Endothelial cell of umbilical vein (primary cell): ENCODE measurements at regions not wholly inside any gene's neighbourhood (a gene's known extent, or its start where the extent isn't known, plus 50 kb on each side); places are given as distances from the start of the nearest gene placed in this dataset.

Experiments used
- BruUV-seq: library from RNA; stranded (reverse); fragments of 400-500 nt; replicated peaks from 2 replicates; lab custom pipeline; 2021; lab: Mats Ljungman, UMichigan
- CTCF ChIA-PET: fragments of 300-600, 350-600 bp; sonication (Branson Sonifier 250); formaldehyde crosslinking; loops from one replicate; lab custom pipeline; 2021; ENCODE audit warnings: antibody characterized with exemption, inconsistent platforms; lab: Charles Lee
- POLR2A ChIA-PET: fragments of 300-600, 350-600 bp; sonication (Branson Sonifier 250); formaldehyde crosslinking; loops from one replicate; lab custom pipeline; 2021; ENCODE audit warnings: antibody characterized with exemption, inconsistent platforms; lab: Charles Lee
- DNase-seq: peaks from one replicate; pipeline ENCODE4 v3.0.0-alpha.2; 2011; ENCODE audit warnings: low read depth, low spot score
- FAIRE-seq: peaks from 2 replicates; lab custom pipeline; 2011; peaks lifted over from hg19 to GRCh38; lab: Jason Lieb, UNC
- H2AFZ ChIP-seq: 2 replicates; pipeline ENCODE4 v1.6.0; 2012; ENCODE audit warnings: low read depth, low read length, control low read depth, inconsistent platforms
- H3K27ac ChIP-seq: 2 replicates; pipeline ENCODE4 v1.5.1; 2011; ENCODE audit warnings: low read depth, mild to moderate bottlenecking, control low read depth, low read length, moderate library complexity; ENCODE audit not compliant: insufficient read depth
- H3K27me3 ChIP-seq, 2 experiments: 2 replicates each; pipeline versions ENCODE4 v1.6.0 to v1.6.1; 2011; ENCODE audit warnings: low read length in 2 of 2, mixed read lengths in 1 of 2; ENCODE audit not compliant: control insufficient read depth in 2 of 2, insufficient read depth in 2 of 2
- H3K36me3 ChIP-seq, 2 experiments: 2 replicates in 1 of 2; 3 replicates in 1 of 2; pipeline ENCODE4 v1.5.1; 2011; ENCODE audit warnings: low read length in 2 of 2, mild to moderate bottlenecking in 1 of 2, moderate library complexity in 1 of 2; ENCODE audit not compliant: control insufficient read depth in 2 of 2, insufficient read depth in 2 of 2; ENCODE audit errors: extremely low read depth in 1 of 2
- H3K4me1 ChIP-seq: 3 replicates; pipeline ENCODE4 v1.5.1; 2011; ENCODE audit warnings: mild to moderate bottlenecking, low read length; ENCODE audit not compliant: control insufficient read depth, insufficient read depth; ENCODE audit errors: extremely low read depth
- H3K4me2 ChIP-seq: 2 replicates; pipeline ENCODE4 v1.6.1; 2011; ENCODE audit warnings: low read length, control low read depth, mixed read lengths; ENCODE audit not compliant: insufficient read depth
- H3K4me3 ChIP-seq, 3 experiments: fragments of 200-600 bp in 1 of 3; sonication (generic), shearing (Covaris generic) in 1 of 3; replicated peaks in 1 of 3; 2 replicates each; pipeline ENCODE4 v1.5.1; 2011 to 2016; ENCODE audit warnings: control low read depth in 3 of 3, low read length in 3 of 3, mild to moderate bottlenecking in 2 of 3, inconsistent platforms in 1 of 3, low read depth in 1 of 3, moderate library complexity in 1 of 3; ENCODE audit not compliant: insufficient read depth in 1 of 3
- H3K79me2 ChIP-seq: 2 replicates; pipeline ENCODE4 v1.6.0; 2012; ENCODE audit warnings: low read length, inconsistent platforms; ENCODE audit not compliant: control insufficient read depth, insufficient read depth
- H3K9ac ChIP-seq: replicated peaks from 2 replicates; pipeline ENCODE3; 2011; ENCODE audit warnings: low read length, control low read depth; ENCODE audit not compliant: insufficient read depth; ENCODE audit errors: extremely low read depth
- H3K9me1 ChIP-seq: replicated peaks from 3 replicates; pipeline ENCODE4 v1.6.0; 2011; ENCODE audit warnings: mild to moderate bottlenecking, low read length; ENCODE audit not compliant: control insufficient read depth, insufficient read depth; ENCODE audit errors: extremely low read depth
- H3K9me3 ChIP-seq: replicated peaks from 2 replicates; pipeline ENCODE4 v1.5.1; 2012; ENCODE audit warnings: low read length, inconsistent platforms; ENCODE audit not compliant: control insufficient read depth, insufficient read depth
- H4K20me1 ChIP-seq: replicated peaks from 2 replicates; pipeline ENCODE3; 2011; ENCODE audit warnings: mild to moderate bottlenecking, low read length; ENCODE audit not compliant: control insufficient read depth, insufficient read depth; ENCODE audit errors: extremely low read depth
- EZH2 ChIP-seq: IDR thresholded peaks from 2 replicates; pipeline ENCODE4 v1.6.1; 2012; ENCODE audit warnings: borderline replicate concordance, low read depth, mild to moderate bottlenecking, moderate library complexity, low read length, inconsistent platforms; ENCODE audit not compliant: severe bottlenecking
- FOS ChIP-seq: IDR thresholded peaks from 2 replicates; pipeline ENCODE4 v1.6.1; 2011; ENCODE audit warnings: mild to moderate bottlenecking, low read length, moderate library complexity, borderline replicate concordance; ENCODE audit not compliant: insufficient read depth
- GATA2 ChIP-seq: IDR thresholded peaks from 2 replicates; pipeline ENCODE4 v1.7.0; 2011; ENCODE audit warnings: low read depth, mild to moderate bottlenecking, moderate library complexity, mixed read lengths, low read length; ENCODE audit not compliant: insufficient read length, insufficient read depth
- JUN ChIP-seq: IDR thresholded peaks from 2 replicates; pipeline ENCODE4 v1.6.1; 2011; ENCODE audit warnings: borderline replicate concordance, low read depth; ENCODE audit not compliant: insufficient read length, insufficient read depth
- MYC ChIP-seq: IDR thresholded peaks from one replicate; pipeline ENCODE4 v1.6.1; 2011; ENCODE audit warnings: mild to moderate bottlenecking, low read depth, low read length
- POLR2A ChIP-seq: IDR thresholded peaks from 2 replicates; pipeline ENCODE4 v1.6.1; 2012; ENCODE audit warnings: low read depth, mild to moderate bottlenecking, control low read depth, low read length
- POLR2AphosphoS5 ChIP-seq: IDR thresholded peaks from 2 replicates; pipeline ENCODE4 v1.6.1; 2012; ENCODE audit warnings: low read depth, mild to moderate bottlenecking, control low read depth, low read length, moderate library complexity; ENCODE audit not compliant: insufficient read depth
- dilution Hi-C: fragments of 300-500 bp; cut with MboI; formaldehyde crosslinking; loops from one replicate; pipeline ENCODE4 v1.15.0; 2019; ENCODE audit warnings: low sequenced_read_pairs; ENCODE audit not compliant: extremely low pct_ligation_motif_present
- intact Hi-C: fragments of 100-400 bp; cut with micrococcal nuclease; formaldehyde crosslinking; loops from one replicate; pipeline ENCODE4 v1.10.0; 2022
- TF ChIP-seq, protein P1 (sequence below), 2 donors: IDR thresholded peaks; 1 replicate in 1 of 2; 2 replicates in 1 of 2; pipeline ENCODE4 v1.5.1; 2011; ENCODE audit warnings: low read length in 2 of 2, mild to moderate bottlenecking in 2 of 2, moderate library complexity in 2 of 2, control low read depth in 1 of 2, inconsistent platforms in 1 of 2, low read depth in 1 of 2; ENCODE audit not compliant: insufficient read depth in 1 of 2; ENCODE audit errors: extremely low read depth in 1 of 2
- TF ChIP-seq, protein P2 (sequence below): IDR thresholded peaks from 2 replicates; pipeline ENCODE4 v1.6.1; 2011; ENCODE audit not compliant: insufficient read depth, insufficient read length

DNA sequence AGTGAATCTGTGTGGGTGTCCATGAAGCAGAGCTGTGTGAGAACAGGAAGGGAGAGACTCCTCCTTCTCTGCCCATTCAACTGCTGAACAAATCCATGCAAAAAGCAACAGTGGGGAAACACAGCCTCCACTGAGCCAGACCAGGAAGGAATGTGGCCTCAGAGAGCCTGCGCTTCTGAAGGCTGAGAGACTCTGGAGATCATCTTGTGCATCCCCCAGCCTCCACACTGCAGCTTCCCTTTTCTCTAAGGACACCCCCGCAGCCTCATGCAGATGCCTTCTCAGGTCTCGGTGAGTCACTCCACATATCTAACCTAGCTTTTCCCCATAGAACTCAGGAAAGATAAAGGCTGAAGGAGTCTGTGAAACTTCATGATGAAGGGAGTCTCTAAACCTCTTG lies 402.9 kb downstream of the TNS1 start:
- H3K27me3 ChIP-seq, result no peaks in the 10 kb centered on the region
- no peak overlapping the region for H3K4me3 ChIP-seq
- dilution Hi-C loops, result no loop called here
- H3K9me1 ChIP-seq, result no peaks in the 10 kb centered on the region
- no peaks in the 10 kb centered on the region for H3K36me3 ChIP-seq
- no peak overlapping the region for H2AFZ ChIP-seq
- FAIRE-seq (no peak), DNase-seq (no peak)
- BruUV-seq, result no TSS peak
- no peaks in the 10 kb centered on the region for H4K20me1 ChIP-seq
- no peaks in the 10 kb centered on the region for H3K4me1 ChIP-seq
- ChIA-PET POLR2A (no interaction called here), CTCF (no interaction called here)
- H3K27ac ChIP-seq, result no peak overlapping the region
- H3K79me2 ChIP-seq, result no peaks in the 10 kb centered on the region
- H3K4me2 ChIP-seq, result no peak overlapping the region
- TF ChIP-seq, protein P1, sequence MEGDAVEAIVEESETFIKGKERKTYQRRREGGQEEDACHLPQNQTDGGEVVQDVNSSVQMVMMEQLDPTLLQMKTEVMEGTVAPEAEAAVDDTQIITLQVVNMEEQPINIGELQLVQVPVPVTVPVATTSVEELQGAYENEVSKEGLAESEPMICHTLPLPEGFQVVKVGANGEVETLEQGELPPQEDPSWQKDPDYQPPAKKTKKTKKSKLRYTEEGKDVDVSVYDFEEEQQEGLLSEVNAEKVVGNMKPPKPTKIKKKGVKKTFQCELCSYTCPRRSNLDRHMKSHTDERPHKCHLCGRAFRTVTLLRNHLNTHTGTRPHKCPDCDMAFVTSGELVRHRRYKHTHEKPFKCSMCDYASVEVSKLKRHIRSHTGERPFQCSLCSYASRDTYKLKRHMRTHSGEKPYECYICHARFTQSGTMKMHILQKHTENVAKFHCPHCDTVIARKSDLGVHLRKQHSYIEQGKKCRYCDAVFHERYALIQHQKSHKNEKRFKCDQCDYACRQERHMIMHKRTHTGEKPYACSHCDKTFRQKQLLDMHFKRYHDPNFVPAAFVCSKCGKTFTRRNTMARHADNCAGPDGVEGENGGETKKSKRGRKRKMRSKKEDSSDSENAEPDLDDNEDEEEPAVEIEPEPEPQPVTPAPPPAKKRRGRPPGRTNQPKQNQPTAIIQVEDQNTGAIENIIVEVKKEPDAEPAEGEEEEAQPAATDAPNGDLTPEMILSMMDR (IDR thresholded peaks at IDR 0.05; ENCODE audit: extremely low read depth in 1 of 2, insufficient read depth in 1 of 2, low read depth in 1 of 2, low read length in 2 of 2), result no peak
- TF ChIP-seq MYC (no peak), FOS (no peak), JUN (no peak), EZH2 (no peak), POLR2AphosphoS5 (no peak), GATA2 (no peak), POLR2A (no peak)
- TF ChIP-seq, protein P2, sequence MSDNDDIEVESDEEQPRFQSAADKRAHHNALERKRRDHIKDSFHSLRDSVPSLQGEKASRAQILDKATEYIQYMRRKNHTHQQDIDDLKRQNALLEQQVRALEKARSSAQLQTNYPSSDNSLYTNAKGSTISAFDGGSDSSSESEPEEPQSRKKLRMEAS, result no peak
- H3K9me3 ChIP-seq, result no peaks in the 10 kb centered on the region
- H3K9ac ChIP-seq, result no peak overlapping the region
- intact Hi-C loops, result no loop called here
